ENCODE measurements at regions not wholly inside any gene's neighbourhood (a gene's known extent, or its start where the extent isn't known, plus 50 kb on each side); places are given as distances from the start of the nearest gene placed in this dataset.

DNA sequence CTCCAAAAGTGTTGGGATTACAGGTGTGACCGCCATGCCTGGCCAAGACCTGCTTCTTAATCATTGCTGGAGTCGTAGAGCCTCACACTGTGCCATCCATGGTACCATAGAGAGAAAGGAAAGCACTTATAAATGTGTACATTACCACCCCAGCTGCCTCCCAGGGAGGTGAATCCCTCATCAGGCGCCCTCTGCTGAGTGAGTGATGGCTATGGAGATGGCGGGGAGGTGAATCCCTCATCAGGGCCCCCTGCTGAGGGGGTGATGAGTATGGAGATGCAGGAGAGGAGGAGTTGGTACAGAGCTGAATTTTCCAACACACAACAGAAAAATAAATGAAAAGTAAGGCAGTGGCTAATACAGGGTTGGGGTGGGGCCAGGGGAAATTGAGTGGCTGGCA, 263.4 kb downstream of the UQCRFS1 start:
- TF ChIP-seq CTCF (IDR thresholded peaks at IDR 0.05) (no peak), POLR2A (IDR thresholded peaks at IDR 0.05) (no peak), POLR2AphosphoS5 (IDR thresholded peaks at IDR 0.05; ENCODE audit: insufficient read depth in 1 of 2, low read depth in 1 of 2) (no peak)

All from vagina (tissue), 2 donors.